Neural cell (in vitro differentiated cells): ENCODE measurements at regions not wholly inside any gene's neighbourhood (a gene's known extent, or its start where the extent isn't known, plus 50 kb on each side); places are given as distances from the start of the nearest gene placed in this dataset.

Experiments
- EP300 ChIP-seq: fragments of 450-650 bp; conservative IDR thresholded peaks from 2 replicates; pipeline ENCODE4 v1.6.1; 2014; ENCODE audit warnings: antibody characterized with exemption, mild to moderate bottlenecking, moderate library complexity; ENCODE audit not compliant: poor library complexity, severe bottlenecking
- EZH2 ChIP-seq: fragments of 200-600, 300-800 bp; shearing (Covaris generic), sonication (generic); IDR thresholded peaks from 2 replicates; pipeline ENCODE4 v1.6.1; 2014; ENCODE audit warnings: antibody characterized with exemption, low read length, borderline replicate concordance, mild to moderate bottlenecking; ENCODE audit not compliant: insufficient read depth, poor library complexity, severe bottlenecking
- POLR2AphosphoS5 ChIP-seq: IDR thresholded peaks from 2 replicates; pipeline ENCODE4 v1.6.1; 2012
- RAD21 ChIP-seq: fragments of 450-650 bp; conservative IDR thresholded peaks from 2 replicates; pipeline ENCODE4 v1.6.1; 2014; ENCODE audit warnings: antibody characterized with exemption, mild to moderate bottlenecking, moderate library complexity
- SMC3 ChIP-seq: fragments of 450-650 bp; conservative IDR thresholded peaks from 2 replicates; pipeline ENCODE4 v1.6.1; 2014; ENCODE audit warnings: antibody characterized with exemption, mild to moderate bottlenecking, moderate library complexity; ENCODE audit not compliant: poor library complexity
- TAF1 ChIP-seq: IDR thresholded peaks from 2 replicates; pipeline ENCODE4 v1.6.1; 2012; ENCODE audit warnings: low read depth
- TF ChIP-seq, protein P1 (sequence below): fragments of 450-650 bp; IDR thresholded peaks from 2 replicates; pipeline ENCODE4 v1.5.1; 2014; ENCODE audit warnings: antibody characterized with exemption, mild to moderate bottlenecking, moderate library complexity; ENCODE audit not compliant: poor library complexity, severe bottlenecking

DNA sequence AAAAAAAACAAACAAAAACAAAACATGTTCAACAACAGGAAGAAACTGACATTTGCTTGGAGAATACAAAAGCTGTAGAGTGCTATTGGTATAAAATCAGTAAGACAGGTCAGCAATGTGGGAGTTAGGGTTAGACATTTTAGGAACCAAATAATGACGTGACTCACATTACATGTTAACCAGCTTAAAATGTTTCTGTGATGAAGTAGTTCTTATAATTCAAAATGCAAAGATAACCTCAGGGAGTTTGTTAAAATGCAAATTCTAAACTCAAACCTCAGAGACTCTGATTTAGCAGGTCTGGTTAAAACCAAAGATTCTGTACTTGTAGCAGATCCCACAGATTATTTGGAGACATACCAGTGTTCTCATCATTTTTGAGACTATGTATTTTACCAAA, 549.4 kb upstream of the SLITRK1 start:
- TF ChIP-seq EZH2 (no peak), TAF1 (no peak), RAD21 (no peak), SMC3 (no peak), EP300 (no peak), POLR2AphosphoS5 (no peak)
- TF ChIP-seq, protein P1, sequence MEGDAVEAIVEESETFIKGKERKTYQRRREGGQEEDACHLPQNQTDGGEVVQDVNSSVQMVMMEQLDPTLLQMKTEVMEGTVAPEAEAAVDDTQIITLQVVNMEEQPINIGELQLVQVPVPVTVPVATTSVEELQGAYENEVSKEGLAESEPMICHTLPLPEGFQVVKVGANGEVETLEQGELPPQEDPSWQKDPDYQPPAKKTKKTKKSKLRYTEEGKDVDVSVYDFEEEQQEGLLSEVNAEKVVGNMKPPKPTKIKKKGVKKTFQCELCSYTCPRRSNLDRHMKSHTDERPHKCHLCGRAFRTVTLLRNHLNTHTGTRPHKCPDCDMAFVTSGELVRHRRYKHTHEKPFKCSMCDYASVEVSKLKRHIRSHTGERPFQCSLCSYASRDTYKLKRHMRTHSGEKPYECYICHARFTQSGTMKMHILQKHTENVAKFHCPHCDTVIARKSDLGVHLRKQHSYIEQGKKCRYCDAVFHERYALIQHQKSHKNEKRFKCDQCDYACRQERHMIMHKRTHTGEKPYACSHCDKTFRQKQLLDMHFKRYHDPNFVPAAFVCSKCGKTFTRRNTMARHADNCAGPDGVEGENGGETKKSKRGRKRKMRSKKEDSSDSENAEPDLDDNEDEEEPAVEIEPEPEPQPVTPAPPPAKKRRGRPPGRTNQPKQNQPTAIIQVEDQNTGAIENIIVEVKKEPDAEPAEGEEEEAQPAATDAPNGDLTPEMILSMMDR = no peak
